ENCODE measurements at regions not wholly inside any gene's neighbourhood (a gene's known extent, or its start where the extent isn't known, plus 50 kb on each side); places are given as distances from the start of the nearest gene placed in this dataset.

DNA sequence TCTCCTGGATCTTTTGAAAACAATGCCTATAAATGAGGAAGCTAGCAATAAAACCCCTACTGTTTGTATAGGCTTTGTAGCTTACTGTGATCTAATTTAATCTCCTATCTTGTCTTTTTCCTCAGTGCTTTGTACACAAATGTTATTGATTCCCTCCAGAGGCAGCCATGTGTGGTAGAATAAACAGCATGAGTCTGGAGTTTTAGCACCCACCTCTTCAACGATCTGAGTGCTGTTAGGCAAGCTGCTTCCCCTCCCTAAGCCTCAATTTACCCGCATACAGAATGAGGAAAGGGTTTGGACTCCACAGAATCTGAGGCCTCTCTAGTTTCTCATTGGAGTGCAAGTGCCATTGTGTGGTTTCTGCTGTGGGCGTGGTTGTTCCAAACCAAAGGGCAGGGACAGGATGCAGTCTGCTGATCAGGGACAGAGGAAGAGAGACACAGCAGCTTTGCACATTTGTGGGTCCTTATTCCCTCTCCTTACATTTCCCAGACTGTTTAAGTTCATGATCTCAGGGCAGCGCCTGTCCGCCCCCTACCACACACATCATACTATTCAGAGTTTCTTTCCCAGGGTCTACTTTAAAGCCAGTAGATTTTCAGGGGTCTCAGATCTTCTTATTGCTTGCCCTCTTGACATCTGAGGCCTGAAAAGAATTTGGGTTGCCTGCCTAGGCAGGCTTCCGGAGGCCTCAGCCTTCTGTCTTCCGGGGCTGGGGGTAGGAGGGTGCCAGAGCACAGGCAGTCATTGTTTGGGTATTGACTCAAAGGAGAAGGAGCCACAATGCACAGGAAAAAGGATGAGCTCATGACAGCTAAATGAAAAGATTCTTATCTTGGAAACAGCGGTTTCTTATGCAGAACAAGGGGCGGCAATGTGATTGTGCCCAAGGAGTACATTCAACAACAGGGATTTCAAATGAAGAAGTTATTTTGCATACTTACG, 114.9 kb upstream of the TEX13D start:
- Histone ChIP-seq H3K4me3 (no peak overlapping the region), H3K27me3 (no peaks in the 10 kb centered on the region), H3K9me3 (no peaks in the 10 kb centered on the region), H3K36me3 (no peaks in the 10 kb centered on the region), H3K4me1 (no peaks in the 10 kb centered on the region), H3K27ac (no peak overlapping the region)
- TF ChIP-seq, protein P1, sequence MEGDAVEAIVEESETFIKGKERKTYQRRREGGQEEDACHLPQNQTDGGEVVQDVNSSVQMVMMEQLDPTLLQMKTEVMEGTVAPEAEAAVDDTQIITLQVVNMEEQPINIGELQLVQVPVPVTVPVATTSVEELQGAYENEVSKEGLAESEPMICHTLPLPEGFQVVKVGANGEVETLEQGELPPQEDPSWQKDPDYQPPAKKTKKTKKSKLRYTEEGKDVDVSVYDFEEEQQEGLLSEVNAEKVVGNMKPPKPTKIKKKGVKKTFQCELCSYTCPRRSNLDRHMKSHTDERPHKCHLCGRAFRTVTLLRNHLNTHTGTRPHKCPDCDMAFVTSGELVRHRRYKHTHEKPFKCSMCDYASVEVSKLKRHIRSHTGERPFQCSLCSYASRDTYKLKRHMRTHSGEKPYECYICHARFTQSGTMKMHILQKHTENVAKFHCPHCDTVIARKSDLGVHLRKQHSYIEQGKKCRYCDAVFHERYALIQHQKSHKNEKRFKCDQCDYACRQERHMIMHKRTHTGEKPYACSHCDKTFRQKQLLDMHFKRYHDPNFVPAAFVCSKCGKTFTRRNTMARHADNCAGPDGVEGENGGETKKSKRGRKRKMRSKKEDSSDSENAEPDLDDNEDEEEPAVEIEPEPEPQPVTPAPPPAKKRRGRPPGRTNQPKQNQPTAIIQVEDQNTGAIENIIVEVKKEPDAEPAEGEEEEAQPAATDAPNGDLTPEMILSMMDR (IDR thresholded peaks at IDR 0.05) = no peak
- intact Hi-C loops (cut with DNase I) = no loop called here
- DNase-seq (ENCODE audit: low spot score in 2 of 2) = no peak

GRCh38 chrX:124223524-124223923, 108.9 kb upstream of the TEX13D start:
- H3K27me3 ChIP-seq = no peaks in the 10 kb centered on the region
- no peaks in the 10 kb centered on the region for H3K4me1 ChIP-seq
- no peaks in the 10 kb centered on the region for H3K9me3 ChIP-seq
- TF ChIP-seq, protein P1 (IDR thresholded peaks at IDR 0.05) = no peak
- H3K27ac ChIP-seq = no peak overlapping the region
- intact Hi-C loops (cut with DNase I) = no loop called here
- no peak overlapping the region for H3K4me3 ChIP-seq
- no peaks in the 10 kb centered on the region for H3K36me3 ChIP-seq
- no peak for DNase-seq (ENCODE audit: low spot score in 2 of 2)

DNA sequence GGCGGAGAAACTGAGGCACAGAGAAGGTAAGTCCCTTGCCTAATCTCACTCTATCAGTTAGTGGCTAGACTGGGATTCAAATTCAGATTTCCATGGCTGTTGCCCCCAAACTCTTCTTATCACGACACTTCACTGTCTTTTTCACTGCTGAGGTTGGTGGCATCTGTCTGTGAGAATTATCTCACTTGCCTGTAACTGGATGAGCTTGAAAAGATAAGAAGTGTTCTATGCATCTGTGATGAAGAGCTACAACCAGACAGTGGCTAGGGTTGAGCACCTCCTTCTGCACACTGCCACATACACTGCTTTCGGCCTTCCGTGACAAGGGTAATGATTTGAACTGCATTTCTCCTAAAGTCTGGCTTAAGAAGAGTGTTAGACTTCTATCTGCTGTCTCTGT, 107.9 kb upstream of the TEX13D start:
- Histone ChIP-seq H3K27ac (no peak overlapping the region), H3K4me3 (no peak overlapping the region), H3K4me1 (no peaks in the 10 kb centered on the region), H3K9me3 (no peaks in the 10 kb centered on the region), H3K27me3 (no peaks in the 10 kb centered on the region), H3K36me3 (no peaks in the 10 kb centered on the region)
- intact Hi-C loops (cut with DNase I) = no loop called here
- DNase-seq (ENCODE audit: low spot score in 2 of 2) = no peak
- TF ChIP-seq, protein P1 (IDR thresholded peaks at IDR 0.05) = no peak

GRCh38 chrX:124226129-124226528, 106.3 kb upstream of the TEX13D start:
- DNase-seq (ENCODE audit: low spot score in 2 of 2) = no peak
- H3K9me3 ChIP-seq = no peaks in the 10 kb centered on the region
- H3K27me3 ChIP-seq = no peaks in the 10 kb centered on the region
- intact Hi-C loops (cut with DNase I) = no loop called here
- no peak overlapping the region for H3K27ac ChIP-seq
- TF ChIP-seq, protein P1 (IDR thresholded peaks at IDR 0.05) = no peak
- H3K4me1 ChIP-seq = no peaks in the 10 kb centered on the region
- no peak overlapping the region for H3K4me3 ChIP-seq
- no peaks in the 10 kb centered on the region for H3K36me3 ChIP-seq

DNA sequence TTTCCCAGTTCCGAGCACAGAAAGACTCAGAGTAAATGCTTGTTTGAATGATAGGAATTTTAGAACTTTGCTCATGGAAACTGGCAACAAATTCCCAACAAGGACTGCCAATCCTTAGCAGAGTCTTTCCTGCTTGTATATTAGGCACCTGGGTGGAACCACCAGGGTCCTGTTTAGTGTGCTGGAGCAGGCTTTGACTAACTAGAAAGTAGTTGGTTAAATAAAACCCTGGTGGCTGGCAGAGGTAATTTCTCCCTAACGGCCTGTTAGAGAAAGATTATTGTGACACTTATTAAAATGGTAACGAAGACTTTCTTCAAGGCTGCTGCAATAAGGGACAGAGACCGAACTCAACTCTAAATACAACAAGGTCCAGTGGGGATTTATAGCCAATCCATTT, 103.6 kb upstream of the TEX13D start:
- DNase-seq (ENCODE audit: low spot score in 2 of 2) = no peak
- intact Hi-C loops (cut with DNase I) = no loop called here
- TF ChIP-seq, protein P1 (IDR thresholded peaks at IDR 0.05) = no peak
- H3K27me3 ChIP-seq = no peaks in the 10 kb centered on the region
- no peak overlapping the region for H3K27ac ChIP-seq
- no peaks in the 10 kb centered on the region for H3K36me3 ChIP-seq
- H3K4me1 ChIP-seq = no peaks in the 10 kb centered on the region
- no peak overlapping the region for H3K4me3 ChIP-seq
- no peaks in the 10 kb centered on the region for H3K9me3 ChIP-seq

Measured in ascending aorta (tissue), 2 donors.